DOHH2 (cell line): ENCODE measurements at regions not wholly inside any gene's neighbourhood (a gene's known extent, or its start where the extent isn't known, plus 50 kb on each side); places are given as distances from the start of the nearest gene placed in this dataset.

Source experiments
- H3F3A ChIP-seq: fragments of 200-600 bp; sonication (generic), shearing (Covaris generic); 2 replicates; pipeline ENCODE4 v1.6.0; 2016; ENCODE audit warnings: antibody characterized with exemption, mild to moderate bottlenecking; ENCODE audit not compliant: control insufficient read depth, insufficient read depth
- H3K27ac ChIP-seq: fragments of 200-600 bp; sonication (generic); 2 replicates; pipeline ENCODE4 v1.5.1; 2014; ENCODE audit warnings: low read depth, mild to moderate bottlenecking, low read length, moderate library complexity
- H3K27me3 ChIP-seq: fragments of 200-600 bp; sonication (generic); 2 replicates; pipeline ENCODE4 v1.6.1; 2014; ENCODE audit warnings: mild to moderate bottlenecking, low read length, mixed read lengths; ENCODE audit not compliant: control insufficient read depth
- H3K36me3 ChIP-seq: fragments of 200-600 bp; sonication (generic); 2 replicates; pipeline ENCODE4 v1.6.1; 2014; ENCODE audit warnings: mild to moderate bottlenecking, low read length, moderate library complexity, mixed read lengths; ENCODE audit not compliant: control insufficient read depth
- H3K4me1 ChIP-seq: fragments of 200-600 bp; sonication (generic); 2 replicates; pipeline ENCODE4 v1.6.1; 2014; ENCODE audit warnings: mild to moderate bottlenecking, low read length, mixed read lengths; ENCODE audit not compliant: control insufficient read depth
- H3K4me2 ChIP-seq: fragments of 200-600 bp; sonication (generic); 2 replicates; pipeline ENCODE4 v1.6.0; 2014; ENCODE audit warnings: mild to moderate bottlenecking, low read length, moderate library complexity
- H3K4me3 ChIP-seq: fragments of 200-600 bp; sonication (generic); 2 replicates; pipeline ENCODE4 v1.5.1; 2014; ENCODE audit warnings: mild to moderate bottlenecking, low read length, mixed read lengths
- H3K79me2 ChIP-seq: fragments of 200-600 bp; sonication (generic); 2 replicates; pipeline ENCODE4 v1.6.1; 2014; ENCODE audit warnings: mild to moderate bottlenecking, low read length, mixed read lengths; ENCODE audit not compliant: control insufficient read depth
- H3K9me2 ChIP-seq: fragments of 200-600 bp; sonication (generic); replicated peaks from 2 replicates; pipeline ENCODE4 v1.6.1; 2014; ENCODE audit warnings: mild to moderate bottlenecking, low read length, mixed read lengths; ENCODE audit not compliant: control insufficient read depth
- H3K9me3 ChIP-seq: fragments of 200-600 bp; sonication (generic); 2 replicates; pipeline ENCODE4 v1.6.1; 2014; ENCODE audit warnings: antibody characterized with exemption, low read length, mixed read lengths; ENCODE audit not compliant: control insufficient read depth, insufficient read depth
- H4K20me1 ChIP-seq: fragments of 200-600 bp; sonication (generic); 2 replicates; pipeline ENCODE4 v1.6.0; 2014; ENCODE audit warnings: low read depth, mild to moderate bottlenecking, antibody characterized with exemption, low read length, moderate library complexity; ENCODE audit not compliant: control insufficient read depth, insufficient read depth
- CTCF ChIP-seq: fragments of 200-600 bp; sonication (generic); IDR thresholded peaks from one replicate; pipeline ENCODE4 v1.5.1; 2014; ENCODE audit warnings: antibody characterized with exemption, mild to moderate bottlenecking, low read depth, low read length; ENCODE audit not compliant: poor library complexity, severe bottlenecking
- EZH2phosphoT487 ChIP-seq: fragments of 200-600 bp; sonication (generic); IDR thresholded peaks from 2 replicates; pipeline ENCODE4 v1.6.1; 2017; ENCODE audit warnings: borderline replicate concordance, mild to moderate bottlenecking, antibody characterized with exemption, low read length, moderate library complexity, mixed read lengths

- peak overlapping the region; percentile 72 for H3K4me3 ChIP-seq
- peaks cover 21% of the 10 kb centered on the region for H3K36me3 ChIP-seq
Observed at GRCh38 chr12:92444763-92445162, 258.0 kb upstream of the PLEKHG7 start.

GRCh38 chr12:92442782-92443181 lies 260.0 kb upstream of the PLEKHG7 start:
- Histone ChIP-seq H4K20me1 (no peaks in the 10 kb centered on the region), H3F3A (peaks cover 25% of the 10 kb centered on the region), H3K4me3 (no peak overlapping the region), H3K9me3 (no peaks in the 10 kb centered on the region), H3K27ac (no peak overlapping the region), H3K27me3 (no peaks in the 10 kb centered on the region), H3K4me2 (no peak overlapping the region), H3K36me3 (peaks cover 22% of the 10 kb centered on the region), H3K9me2 (no peaks in the 10 kb centered on the region), H3K4me1 (peaks cover 92% of the 10 kb centered on the region), H3K79me2 (no peaks in the 10 kb centered on the region)
- TF ChIP-seq EZH2phosphoT487, result no peak
- no peak for TF ChIP-seq CTCF

More at GRCh38 chr12:92444763-92445162, 258.0 kb upstream of the PLEKHG7 start:
- no peaks in the 10 kb centered on the region for H4K20me1 ChIP-seq
- no peak for TF ChIP-seq EZH2phosphoT487
- peaks cover 2% of the 10 kb centered on the region; the same call in 1 of the 2 replicates for H3K9me3 ChIP-seq
- peak overlapping the region; percentile 99 for H3K27ac ChIP-seq
- peak overlapping the region; percentile 93 for H3K4me2 ChIP-seq
- H3K9me2 ChIP-seq, result no peaks in the 10 kb centered on the region
- peaks cover 25% of the 10 kb centered on the region for H3F3A ChIP-seq
- no peaks in the 10 kb centered on the region for H3K79me2 ChIP-seq
- H3K27me3 ChIP-seq, result no peaks in the 10 kb centered on the region
- H3K4me1 ChIP-seq, result peaks cover 74% of the 10 kb centered on the region

- Histone ChIP-seq H3K9me3 (peaks cover 15% of the 10 kb centered on the region; the same call in 1 of the 2 replicates), H4K20me1 (no peaks in the 10 kb centered on the region), H3F3A (peaks cover 11% of the 10 kb centered on the region), H3K36me3 (peaks cover 19% of the 10 kb centered on the region), H3K79me2 (no peaks in the 10 kb centered on the region), H3K27ac (no peak overlapping the region), H3K9me2 (no peaks in the 10 kb centered on the region), H3K4me2 (no peak overlapping the region), H3K4me3 (no peak overlapping the region), H3K4me1 (peaks cover 91% of the 10 kb centered on the region), H3K27me3 (no peaks in the 10 kb centered on the region)
- TF ChIP-seq EZH2phosphoT487 (no peak), CTCF (no peak)
Observed at GRCh38 chr12:92440072-92440471, 262.7 kb upstream of the PLEKHG7 start.

- H3K79me2 ChIP-seq, result no peaks in the 10 kb centered on the region
- no peak overlapping the region for H3K27ac ChIP-seq
- no peaks in the 10 kb centered on the region for H4K20me1 ChIP-seq
- peaks cover 16% of the 10 kb centered on the region; the same call in 1 of the 2 replicates for H3K9me3 ChIP-seq
- H3K27me3 ChIP-seq, result no peaks in the 10 kb centered on the region
- peaks cover 91% of the 10 kb centered on the region for H3K4me1 ChIP-seq
- H3K36me3 ChIP-seq, result peaks cover 20% of the 10 kb centered on the region
- H3F3A ChIP-seq, result peaks cover 6% of the 10 kb centered on the region; the same call in 1 of the 2 replicates
- H3K4me2 ChIP-seq, result no peak overlapping the region
- H3K4me3 ChIP-seq, result no peak overlapping the region
- TF ChIP-seq EZH2phosphoT487 (no peak), CTCF (no peak)
- H3K9me2 ChIP-seq, result no peaks in the 10 kb centered on the region
Observed at GRCh38 chr12:92439420-92439805, 263.4 kb upstream of the PLEKHG7 start.
